Lung microvascular endothelial cell (primary cell): ENCODE measurements at regions not wholly inside any gene's neighbourhood (a gene's known extent, or its start where the extent isn't known, plus 50 kb on each side); places are given as distances from the start of the nearest gene placed in this dataset.
"Not testable (repeated sequence)": the region's sequence is repeated elsewhere in the genome, so short reads cannot be mapped to it uniquely, and the experiment has no call there.

Experiments
- DNase-seq, 2 donors: peaks; one replicate each; pipeline versions ENCODE4 v3.0.0 to v3.0.0-alpha.2; 2010; ENCODE audit warnings: low read depth in 2 of 2

DNA sequence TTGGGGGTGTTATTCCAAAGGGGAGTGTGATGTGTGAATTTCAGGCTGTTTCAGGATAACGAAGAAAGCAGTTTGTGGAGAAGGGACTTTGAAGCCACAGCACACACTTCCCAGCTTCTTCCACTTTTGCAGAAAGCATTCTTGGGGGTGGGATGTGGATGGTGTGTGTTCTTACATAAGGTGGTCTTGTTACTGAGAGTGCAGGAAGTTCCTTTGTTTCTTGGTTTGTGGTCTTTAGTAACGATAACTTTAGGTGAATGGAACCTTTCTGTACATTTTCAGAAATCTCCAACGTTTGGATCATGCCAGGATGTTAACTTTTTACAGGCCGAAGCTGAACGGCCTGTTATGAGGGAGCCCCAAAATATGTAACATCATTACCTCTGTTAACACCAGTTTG lies 251.8 kb downstream of the KCNRG start:
- no peak for DNase-seq

DNA sequence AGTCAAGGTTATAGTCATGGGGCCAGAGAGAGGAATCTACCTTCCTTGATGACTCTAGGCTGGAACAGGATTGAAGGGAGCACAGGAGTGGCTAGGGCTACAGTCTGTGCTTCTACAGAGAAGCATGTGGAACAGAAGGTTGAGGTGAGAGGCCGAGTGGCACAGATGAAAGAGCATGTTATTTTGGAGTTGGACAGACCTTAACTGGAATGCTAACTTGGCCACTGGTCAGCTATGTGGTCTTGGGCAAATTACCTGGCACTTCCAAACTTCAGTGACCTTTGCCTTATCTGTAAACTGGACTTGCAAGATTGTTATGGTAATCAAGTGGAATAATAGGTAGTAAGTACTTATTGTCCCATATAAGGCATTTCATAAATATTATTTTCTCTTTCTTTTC lies 252.7 kb downstream of the KCNRG start:
- DNase-seq: no peak

DNA sequence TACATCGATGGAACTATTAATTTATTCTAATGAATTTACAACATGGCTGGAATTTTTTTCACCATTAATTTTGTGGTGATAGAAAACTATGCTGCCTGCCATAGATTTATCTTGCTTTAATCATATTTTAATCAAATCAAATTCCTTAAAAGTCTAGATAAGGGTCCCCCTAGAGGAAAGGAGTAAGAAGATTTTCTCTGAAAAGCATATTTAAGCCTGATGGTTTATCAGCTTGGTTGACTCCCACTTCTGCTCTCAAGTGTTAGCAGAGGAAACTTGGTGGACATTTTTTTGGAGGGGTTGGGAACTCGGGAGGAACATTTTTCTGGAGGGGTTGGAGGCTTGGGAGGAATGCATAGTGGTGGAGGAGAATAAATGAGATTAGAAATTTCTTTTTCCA lies 253.3 kb downstream of the KCNRG start:
- DNase-seq: no peak

DNA sequence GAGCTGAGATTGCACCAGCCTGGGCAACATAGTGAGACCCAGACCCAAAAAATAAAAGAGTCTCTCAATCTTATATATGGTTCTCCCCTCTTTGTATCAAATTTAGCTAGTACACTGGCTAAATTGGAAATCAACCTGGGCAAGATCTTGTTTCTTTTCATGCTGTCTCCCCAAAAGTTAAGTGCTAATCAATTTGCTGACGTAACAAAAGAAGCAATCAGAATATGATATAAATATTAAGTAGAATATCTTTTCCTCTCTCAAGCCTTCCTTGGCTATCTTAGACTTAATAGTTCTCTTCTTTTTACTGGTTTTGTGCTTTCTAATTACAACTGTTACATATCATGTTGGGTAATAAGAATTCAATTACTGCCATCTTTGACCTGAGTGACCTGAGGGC lies 258.9 kb downstream of the KCNRG start:
- DNase-seq: no peak

DNA sequence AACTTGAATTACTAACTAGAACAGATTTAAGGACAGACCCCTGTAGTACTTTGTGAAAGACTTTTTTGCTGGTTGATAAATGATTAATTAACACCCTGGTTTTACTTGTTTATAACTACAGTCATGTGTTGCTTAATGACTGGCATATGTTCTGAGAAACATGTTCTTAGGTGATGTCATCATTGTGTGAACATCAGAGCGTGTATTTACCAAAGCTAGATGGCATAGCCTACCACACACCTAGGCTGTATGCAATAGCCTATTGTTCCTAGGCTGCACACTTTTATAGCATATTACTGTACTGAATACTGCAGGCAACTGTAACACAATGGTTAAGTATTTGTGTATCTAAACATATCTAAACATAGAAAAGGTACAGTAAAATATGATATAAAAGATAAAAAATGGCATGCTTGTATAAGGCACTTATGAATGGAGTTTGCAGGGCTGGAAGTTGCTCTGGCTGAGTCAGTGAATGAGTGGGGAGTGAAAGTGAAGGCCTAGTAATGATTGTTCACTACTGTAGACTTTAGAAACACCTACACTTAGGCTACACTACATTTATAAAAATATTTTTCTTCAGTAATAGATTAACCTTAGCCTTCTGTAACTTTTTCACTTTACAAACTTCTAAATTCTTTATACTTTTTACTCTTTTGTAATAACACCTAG lies 260.3 kb downstream of the KCNRG start:
- no peak for DNase-seq

DNA sequence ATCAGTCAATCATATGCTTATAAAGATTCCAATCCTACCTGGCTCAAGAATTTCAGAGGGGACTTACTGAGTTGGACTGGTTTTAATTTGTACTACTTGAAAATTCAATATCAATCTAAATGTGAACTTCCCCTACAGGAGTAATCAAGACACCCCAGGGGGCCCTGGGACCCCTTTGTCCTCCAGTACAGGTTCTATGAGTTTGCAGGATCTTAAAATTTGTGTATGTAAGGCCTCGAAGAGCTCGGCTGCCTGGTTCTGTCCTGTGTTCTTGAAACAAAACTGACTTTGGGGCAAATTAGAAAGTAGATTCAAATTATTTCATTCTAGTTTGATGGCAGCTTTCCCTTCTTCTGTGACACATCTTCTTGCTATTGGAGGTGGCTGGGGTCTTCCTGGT lies 261.3 kb downstream of the KCNRG start:
- no peak for DNase-seq

DNA sequence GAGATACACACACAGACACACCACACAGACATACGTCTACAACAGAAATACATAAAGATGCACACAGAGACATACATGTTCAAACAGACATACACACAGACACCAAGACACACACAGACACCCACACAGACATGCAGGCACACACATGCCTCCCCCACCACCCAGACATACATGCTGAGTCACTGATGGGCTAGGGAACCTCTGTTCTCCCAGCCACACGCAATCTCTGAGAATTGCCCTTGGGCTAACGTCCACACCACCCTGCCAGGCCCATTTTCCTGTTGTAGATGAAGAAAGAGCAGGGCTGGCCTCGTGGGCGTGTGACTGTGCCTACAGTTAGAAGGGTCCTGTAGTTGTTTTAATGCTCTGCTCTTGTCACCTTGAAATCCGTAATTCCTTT lies 261.9 kb downstream of the KCNRG start:
- DNase-seq: no peak

DNA sequence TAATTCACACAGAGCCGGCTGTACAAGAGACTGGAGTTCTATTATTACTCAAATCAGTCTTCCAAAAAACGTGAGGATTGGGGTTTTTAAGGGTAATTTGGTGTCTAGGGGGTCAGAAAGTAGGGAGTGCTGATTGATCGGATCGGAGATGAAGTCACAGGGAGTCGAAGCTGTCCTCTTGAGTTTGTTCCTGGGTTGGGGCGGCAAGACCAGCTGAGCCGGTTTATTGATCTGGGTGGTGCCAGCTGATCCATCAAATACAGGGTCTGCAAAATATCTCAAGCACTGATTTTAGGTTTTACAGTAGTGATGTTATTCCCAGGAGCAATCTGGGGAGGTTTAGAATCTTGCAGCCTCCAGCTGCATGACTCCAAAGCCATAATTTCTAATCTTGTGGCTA lies 262.7 kb downstream of the KCNRG start:
- DNase-seq: no peak

DNA sequence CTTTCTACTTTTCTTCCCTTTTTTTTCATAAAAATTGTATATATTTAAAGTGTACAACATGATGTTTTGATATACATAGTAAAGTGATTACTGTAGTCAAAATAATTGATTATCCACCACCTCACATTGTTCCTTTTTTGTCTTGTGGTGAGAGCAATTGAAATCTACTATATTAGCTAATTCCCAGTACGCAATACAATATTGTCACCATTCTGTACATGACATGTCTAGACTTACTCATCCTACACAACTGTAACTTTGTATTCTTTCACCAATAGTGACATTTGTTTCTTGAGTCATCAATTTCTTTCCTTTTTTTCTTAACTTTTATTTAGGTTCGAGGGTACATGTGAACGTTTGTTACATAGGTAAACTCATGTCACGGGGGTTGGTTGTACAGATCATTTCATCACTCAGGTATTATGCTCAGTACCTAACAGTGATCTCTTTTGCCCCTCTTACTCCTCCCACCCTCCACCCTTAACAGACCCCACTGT lies 265.2 kb downstream of the KCNRG start:
- DNase-seq: no peak

DNA sequence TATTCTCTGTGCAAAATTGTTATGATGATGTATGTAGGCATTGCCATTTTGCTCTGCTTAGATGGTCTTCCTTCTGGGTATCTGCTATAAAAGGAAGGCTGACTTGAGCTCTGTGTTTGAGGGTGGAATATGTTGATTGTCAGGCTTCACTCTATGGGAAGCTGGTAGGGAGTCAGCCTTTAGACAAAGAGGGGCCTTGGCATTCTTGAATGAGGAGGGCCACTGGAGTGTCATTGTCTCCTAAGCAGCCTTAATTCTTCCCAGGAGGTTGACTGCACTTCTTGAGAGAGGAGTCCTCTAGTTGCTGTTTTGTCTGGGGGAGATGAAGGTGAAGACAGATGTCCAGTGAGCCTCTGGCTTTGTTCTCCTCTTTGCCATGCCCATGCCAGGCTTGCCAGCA lies 266.8 kb downstream of the KCNRG start:
- DNase-seq: no peak

DNA sequence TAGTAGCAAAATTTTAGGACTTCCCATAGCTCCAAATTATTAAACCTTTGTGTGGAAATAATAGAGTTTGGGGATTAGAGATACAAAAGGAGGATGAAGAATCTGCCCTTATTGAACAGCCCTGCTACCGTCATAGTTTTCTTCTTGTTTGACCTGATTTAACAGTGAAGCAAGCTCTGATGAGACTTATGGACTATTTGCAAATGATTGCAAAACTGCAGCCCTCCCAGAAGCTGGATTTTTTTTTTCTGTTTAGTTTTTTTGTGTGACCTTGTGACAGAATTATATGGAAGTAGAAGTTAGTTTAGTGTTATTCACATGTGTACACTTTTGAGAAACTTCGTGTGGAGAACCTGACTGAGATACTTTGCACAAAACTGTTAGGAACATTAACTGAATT lies 267.8 kb downstream of the KCNRG start:
- no peak for DNase-seq

DNA sequence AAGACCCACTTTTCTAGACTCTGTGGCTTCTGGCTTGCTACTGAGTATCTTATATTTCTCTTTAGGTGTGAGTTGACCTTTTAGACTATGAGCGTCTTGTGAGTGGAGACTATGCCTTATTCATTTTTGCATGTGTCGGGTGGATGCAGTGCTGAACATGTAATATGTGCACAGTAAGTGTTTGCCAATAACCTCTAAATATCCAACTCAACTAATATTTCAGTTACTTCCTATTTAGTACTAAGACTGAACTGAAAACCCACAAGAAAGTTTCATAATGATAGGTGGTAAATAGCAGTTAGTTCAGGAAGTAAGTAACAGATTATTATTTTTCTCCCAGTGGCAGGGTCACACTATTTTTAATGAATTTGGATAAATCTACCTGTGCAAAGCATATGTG lies 269.3 kb downstream of the KCNRG start:
- no peak for DNase-seq

DNA sequence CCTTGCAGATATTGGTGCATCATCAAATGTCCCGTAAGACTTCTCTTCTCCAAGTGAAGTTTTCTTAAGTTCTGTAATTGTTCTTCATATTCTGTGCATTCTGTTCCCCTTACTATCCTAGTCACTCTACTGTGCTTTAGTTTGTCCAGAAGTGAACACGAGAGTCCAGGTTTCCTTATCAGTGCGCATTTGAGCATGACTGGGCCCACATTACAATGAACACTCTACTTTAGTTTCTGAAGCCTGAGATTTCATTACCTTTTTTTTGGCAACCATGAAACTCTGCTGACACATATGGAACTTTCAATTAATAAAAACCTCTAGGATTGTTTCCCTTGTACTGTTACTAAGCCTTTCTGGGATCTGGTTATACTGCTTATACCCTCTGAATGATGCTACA lies 270.0 kb downstream of the KCNRG start:
- no peak for DNase-seq

DNA sequence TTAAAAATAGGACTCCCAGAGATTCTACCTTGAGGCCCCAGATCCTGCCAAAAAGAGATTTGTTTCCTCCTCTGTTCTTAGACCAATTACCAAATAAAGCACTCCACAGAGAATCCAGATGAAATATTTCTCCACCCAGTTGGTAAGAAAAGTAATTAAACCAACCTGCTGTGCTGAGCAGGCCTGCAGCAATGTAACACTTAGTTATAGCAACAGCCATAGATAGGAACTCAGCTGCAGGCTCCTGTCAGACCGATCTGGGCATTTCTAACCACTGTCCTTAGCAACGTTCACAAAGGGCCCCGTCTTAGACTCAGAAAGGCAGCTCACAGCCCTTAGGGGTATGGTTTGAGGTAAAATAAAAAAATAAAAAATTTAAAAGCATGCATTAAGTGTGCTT lies 271.1 kb downstream of the KCNRG start:
- no peak for DNase-seq

DNA sequence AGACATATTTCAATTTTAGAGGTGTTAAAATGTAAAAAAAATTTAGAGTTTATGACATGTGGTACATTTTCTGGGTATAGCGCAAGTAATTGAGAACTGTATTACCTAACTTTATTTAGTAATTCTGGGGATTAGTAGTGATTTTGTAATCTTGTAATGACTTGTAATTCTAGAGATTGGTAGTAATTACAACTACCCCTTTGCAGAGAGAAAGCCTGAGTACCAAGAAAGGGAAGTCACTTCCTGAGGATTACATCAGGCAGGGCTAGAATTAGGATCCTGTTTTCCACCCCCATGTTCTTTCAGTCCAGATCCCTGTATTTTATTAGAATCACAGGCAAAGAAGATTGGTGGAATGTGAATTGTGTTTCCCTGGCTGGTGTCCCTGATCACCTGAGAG lies 274.9 kb downstream of the KCNRG start:
- DNase-seq: no peak

DNA sequence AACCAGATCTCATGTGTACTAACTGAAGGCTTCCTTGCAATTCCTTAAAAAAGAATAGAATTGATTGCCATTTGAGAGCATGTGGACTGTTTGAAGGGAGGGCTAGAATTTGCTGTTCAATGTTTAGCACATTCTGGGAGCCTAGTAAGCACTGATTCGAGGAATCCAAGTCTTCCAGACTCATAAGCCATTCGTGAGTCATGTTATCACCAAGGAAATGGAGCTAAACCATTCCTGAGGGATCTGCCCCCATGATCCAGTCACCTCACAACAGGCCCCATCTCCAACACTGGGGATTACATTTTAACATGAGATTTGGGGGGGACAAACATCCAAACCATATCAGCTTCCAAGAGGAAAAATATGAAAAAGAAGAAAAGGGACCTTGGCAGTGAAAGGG lies 276.4 kb downstream of the KCNRG start:
- no peak for DNase-seq

DNA sequence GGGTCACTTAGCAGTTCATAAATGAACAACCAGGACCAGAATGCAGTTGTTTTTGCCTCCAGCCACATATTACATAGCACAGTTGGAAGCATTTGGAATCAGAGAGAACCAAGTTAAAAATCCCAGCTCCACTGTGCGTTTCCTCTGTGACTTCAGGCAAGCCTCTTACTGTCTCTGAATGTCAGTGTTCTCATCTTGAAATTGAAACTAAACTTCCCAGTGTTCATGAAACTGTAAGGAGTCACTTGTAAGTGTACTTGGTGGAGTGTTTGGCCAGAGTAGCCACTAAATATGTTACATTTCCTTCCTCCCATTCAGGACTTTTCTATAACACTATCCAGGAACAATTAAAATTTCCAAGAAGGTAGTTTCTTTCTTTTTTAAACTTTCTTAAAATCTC lies 276.8 kb downstream of the KCNRG start:
- DNase-seq: no peak

DNA sequence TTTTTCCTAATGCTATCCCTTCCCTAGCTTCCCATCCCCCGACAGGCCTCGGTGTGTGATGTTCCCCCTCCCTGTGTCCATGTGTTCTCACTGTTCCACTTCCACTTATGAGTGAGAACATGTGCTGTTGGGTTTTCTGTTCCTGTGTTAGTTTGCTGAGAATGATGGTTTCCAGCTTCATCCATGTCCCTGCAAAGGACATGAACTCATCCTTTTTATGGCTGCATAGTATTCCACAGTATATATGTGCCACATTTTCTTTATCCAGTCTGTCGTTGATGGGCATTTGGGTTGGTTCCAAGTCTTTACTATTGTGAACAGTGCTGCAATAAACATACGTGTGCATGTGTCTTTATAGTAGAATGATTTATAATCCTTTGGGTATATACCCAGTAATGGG lies 279.2 kb downstream of the KCNRG start:
- not testable (repeated sequence) for DNase-seq

DNA sequence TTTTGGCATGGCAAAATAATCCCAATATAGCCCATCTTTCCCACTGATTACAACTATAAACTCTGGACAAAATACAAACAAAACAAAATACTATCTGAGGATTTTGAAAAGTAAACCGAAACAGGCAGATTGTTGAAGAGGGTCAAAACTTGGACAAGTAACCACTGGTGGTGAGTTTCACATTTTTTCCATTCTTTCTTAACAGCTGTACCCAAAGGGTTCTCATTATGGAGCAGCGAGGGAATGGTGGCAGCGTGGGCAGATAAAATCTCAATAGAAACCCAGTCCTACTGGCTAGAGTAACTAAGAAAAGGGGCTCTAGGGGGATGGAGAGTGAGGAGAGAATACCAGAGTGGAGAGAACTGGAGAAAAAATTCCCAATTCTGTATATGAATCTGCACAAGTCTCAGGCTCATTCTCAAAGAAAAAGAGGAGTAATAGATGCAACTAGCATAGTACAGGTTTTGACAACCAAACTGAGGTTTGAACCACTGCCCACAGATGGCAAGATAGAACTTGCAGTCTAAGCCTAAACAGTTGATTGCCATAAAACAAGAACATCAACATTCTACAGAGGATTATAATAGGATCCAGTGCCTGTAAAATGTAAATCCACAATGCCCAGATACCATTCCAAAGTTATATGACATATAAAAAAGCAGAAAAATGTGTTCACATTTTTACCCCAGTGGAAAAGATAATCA lies 284.5 kb downstream of the KCNRG start:
- no peak for DNase-seq

DNA sequence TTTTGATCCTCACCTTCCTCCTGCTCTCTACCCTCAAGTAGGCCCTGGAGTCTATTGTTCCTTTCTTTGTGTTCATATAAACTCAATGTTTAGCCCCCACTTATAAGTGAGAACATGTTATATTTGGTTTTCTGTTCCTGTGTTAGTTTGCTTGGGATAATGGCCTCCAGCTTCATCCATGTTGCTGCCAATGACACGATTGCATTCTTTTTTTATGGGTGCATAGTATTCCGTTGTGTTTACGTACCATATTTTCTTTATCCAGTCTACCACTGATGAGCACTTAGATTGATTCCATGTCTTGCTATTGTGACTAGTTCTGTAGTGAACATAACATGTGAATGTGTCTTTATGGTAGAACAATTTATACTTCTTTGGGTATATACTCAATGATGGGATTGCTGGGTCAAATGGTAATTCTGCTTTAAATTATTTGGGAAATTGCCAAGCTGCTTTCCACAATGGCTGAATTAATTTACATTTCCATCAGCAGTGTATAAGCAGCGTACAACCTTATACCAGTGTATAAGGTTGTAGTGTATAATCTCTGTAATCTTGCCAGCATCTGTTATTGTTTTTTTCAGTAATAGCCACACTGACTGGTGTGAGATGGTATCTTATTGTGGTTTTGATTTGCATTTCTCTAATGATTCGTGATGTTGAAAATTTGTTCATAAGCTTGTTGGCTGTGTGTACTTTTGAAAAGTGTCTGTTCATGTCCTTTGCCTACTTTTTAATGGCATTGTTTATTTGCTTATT lies 288.9 kb downstream of the KCNRG start:
- no peak for DNase-seq

DNA sequence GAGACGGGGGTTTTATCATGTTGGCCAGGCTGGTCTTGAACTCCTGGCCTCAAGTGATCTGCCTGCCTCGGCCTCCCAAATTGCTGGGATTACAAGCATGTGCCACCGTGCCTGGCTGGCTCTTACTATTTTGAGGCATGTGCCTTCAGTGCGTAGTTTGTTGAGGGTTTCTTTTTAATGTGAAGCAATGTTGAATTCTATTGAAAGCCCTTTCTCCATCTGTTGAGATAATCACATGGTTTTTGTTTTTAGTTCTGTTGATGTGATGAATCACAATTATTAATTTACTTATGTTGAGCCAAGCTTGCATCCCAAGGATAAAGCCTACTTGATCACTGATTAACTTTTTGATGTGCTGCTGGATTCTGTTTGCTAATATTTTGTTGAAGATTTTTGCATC lies 290.9 kb downstream of the KCNRG start:
- no peak for DNase-seq

DNA sequence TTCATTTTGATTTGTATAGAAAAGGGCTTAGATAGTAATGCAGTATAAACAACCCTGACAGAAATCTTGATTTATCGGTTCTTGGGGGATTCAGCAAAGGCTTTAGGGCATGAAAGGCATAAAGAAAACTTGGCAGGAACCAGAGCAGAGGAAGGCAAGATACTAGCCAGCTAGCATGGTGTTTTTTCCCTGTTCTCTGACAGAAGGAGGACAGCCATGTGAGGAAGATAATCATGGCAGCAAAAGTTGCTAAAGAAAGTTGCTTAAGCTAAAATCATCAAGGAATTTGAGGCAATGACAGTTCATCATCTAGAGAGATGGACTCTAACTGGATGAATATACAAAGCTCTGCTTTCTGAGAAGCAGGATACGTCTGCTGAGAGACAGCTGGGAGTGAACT lies 294.1 kb downstream of the KCNRG start:
- DNase-seq: no peak
